Fibroblast of lung (primary cell): ENCODE measurements at regions not wholly inside any gene's neighbourhood (a gene's known extent, or its start where the extent isn't known, plus 50 kb on each side); places are given as distances from the start of the nearest gene placed in this dataset.

Source experiments
- CTCF ChIP-seq, 2 donors: IDR thresholded peaks in 1 of 2; conservative IDR thresholded peaks in 1 of 2; 1 replicate in 1 of 2; 2 replicates in 1 of 2; pipeline ENCODE4 v1.5.1; 2011 to 2012; ENCODE audit warnings: low read length in 2 of 2, control low read depth in 1 of 2, inconsistent platforms in 1 of 2, low read depth in 1 of 2, mild to moderate bottlenecking in 1 of 2
- EZH2 ChIP-seq: IDR thresholded peaks from 2 replicates; pipeline ENCODE4 v1.5.1; 2012; ENCODE audit warnings: low read length, control low read depth, mild to moderate bottlenecking; ENCODE audit errors: missing control alignments

GRCh38 chr5:142529626-142530278 lies 156.1 kb downstream of the FGF1 start:
- no peak for TF ChIP-seq CTCF (conservative IDR thresholded peaks at IDR 0.05 in 1 of 2, IDR thresholded peaks at IDR 0.05 in 1 of 2; ENCODE audit: low read depth in 1 of 2, low read length in 2 of 2)
- no peak for TF ChIP-seq EZH2
